Panc1 (cell line): ENCODE measurements at regions not wholly inside any gene's neighbourhood (a gene's known extent, or its start where the extent isn't known, plus 50 kb on each side); places are given as distances from the start of the nearest gene placed in this dataset.

ENCODE experiments used
- POLR2AphosphoS5 ChIP-seq: IDR thresholded peaks from 2 replicates; pipeline ENCODE4 v1.6.1; 2012; ENCODE audit warnings: mild to moderate bottlenecking, low read depth, low read length, moderate library complexity
- SIN3A ChIP-seq: IDR thresholded peaks from 2 replicates; pipeline ENCODE4 v1.6.1; 2012; ENCODE audit warnings: low read depth, mild to moderate bottlenecking, low read length, moderate library complexity, borderline replicate concordance; ENCODE audit not compliant: insufficient read depth
- TCF7L2 ChIP-seq: IDR thresholded peaks from 2 replicates; pipeline ENCODE4 v1.6.1; 2011; ENCODE audit warnings: mild to moderate bottlenecking, low read depth, low read length, inconsistent platforms
- TF ChIP-seq, protein P1 (sequence below): fragments of 450-650 bp; IDR thresholded peaks from 2 replicates; pipeline ENCODE4 v1.5.1; 2017; ENCODE audit warnings: mild to moderate bottlenecking
- TF ChIP-seq, protein P2 (sequence below), 2 experiments: IDR thresholded peaks; 2 replicates each; pipeline ENCODE4 v1.6.1; 2011 to 2012; ENCODE audit warnings: low read depth in 2 of 2, control low read depth in 1 of 2, low read length in 1 of 2, mild to moderate bottlenecking in 1 of 2, moderate library complexity in 1 of 2; ENCODE audit not compliant: insufficient read depth in 1 of 2

DNA sequence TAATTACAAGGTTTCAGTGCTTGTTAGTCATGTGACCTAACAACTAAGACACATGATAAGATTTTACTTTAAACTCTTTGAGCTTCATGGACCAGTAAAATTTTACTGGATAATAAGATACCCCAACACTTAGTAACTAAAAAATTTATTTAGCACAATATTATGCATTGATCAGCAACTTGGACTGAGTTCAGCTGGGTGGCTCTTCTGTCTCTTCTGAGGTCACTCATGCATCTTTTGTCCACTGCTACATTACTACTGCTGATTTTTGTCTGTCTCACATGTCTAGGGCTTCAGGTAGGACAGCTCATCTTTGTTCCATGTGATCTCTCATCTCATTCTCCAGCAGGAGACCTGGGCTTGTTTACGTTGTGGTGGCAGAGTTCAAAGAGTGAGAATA lies 370.2 kb upstream of the TMTC1 start:
- TF ChIP-seq, protein P1, sequence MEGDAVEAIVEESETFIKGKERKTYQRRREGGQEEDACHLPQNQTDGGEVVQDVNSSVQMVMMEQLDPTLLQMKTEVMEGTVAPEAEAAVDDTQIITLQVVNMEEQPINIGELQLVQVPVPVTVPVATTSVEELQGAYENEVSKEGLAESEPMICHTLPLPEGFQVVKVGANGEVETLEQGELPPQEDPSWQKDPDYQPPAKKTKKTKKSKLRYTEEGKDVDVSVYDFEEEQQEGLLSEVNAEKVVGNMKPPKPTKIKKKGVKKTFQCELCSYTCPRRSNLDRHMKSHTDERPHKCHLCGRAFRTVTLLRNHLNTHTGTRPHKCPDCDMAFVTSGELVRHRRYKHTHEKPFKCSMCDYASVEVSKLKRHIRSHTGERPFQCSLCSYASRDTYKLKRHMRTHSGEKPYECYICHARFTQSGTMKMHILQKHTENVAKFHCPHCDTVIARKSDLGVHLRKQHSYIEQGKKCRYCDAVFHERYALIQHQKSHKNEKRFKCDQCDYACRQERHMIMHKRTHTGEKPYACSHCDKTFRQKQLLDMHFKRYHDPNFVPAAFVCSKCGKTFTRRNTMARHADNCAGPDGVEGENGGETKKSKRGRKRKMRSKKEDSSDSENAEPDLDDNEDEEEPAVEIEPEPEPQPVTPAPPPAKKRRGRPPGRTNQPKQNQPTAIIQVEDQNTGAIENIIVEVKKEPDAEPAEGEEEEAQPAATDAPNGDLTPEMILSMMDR = no peak
- TF ChIP-seq TCF7L2 = no peak
- TF ChIP-seq, protein P2, sequence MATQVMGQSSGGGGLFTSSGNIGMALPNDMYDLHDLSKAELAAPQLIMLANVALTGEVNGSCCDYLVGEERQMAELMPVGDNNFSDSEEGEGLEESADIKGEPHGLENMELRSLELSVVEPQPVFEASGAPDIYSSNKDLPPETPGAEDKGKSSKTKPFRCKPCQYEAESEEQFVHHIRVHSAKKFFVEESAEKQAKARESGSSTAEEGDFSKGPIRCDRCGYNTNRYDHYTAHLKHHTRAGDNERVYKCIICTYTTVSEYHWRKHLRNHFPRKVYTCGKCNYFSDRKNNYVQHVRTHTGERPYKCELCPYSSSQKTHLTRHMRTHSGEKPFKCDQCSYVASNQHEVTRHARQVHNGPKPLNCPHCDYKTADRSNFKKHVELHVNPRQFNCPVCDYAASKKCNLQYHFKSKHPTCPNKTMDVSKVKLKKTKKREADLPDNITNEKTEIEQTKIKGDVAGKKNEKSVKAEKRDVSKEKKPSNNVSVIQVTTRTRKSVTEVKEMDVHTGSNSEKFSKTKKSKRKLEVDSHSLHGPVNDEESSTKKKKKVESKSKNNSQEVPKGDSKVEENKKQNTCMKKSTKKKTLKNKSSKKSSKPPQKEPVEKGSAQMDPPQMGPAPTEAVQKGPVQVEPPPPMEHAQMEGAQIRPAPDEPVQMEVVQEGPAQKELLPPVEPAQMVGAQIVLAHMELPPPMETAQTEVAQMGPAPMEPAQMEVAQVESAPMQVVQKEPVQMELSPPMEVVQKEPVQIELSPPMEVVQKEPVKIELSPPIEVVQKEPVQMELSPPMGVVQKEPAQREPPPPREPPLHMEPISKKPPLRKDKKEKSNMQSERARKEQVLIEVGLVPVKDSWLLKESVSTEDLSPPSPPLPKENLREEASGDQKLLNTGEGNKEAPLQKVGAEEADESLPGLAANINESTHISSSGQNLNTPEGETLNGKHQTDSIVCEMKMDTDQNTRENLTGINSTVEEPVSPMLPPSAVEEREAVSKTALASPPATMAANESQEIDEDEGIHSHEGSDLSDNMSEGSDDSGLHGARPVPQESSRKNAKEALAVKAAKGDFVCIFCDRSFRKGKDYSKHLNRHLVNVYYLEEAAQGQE (IDR thresholded peaks at IDR 0.05; ENCODE audit: insufficient read depth in 1 of 2, low read depth in 2 of 2, low read length in 1 of 2) = no peak
- no peak for TF ChIP-seq SIN3A
- TF ChIP-seq POLR2AphosphoS5 = no peak
